ENCODE measurements at regions not wholly inside any gene's neighbourhood (a gene's known extent, or its start where the extent isn't known, plus 50 kb on each side); places are given as distances from the start of the nearest gene placed in this dataset.
"Not testable (repeated sequence)": the region's sequence is repeated elsewhere in the genome, so short reads cannot be mapped to it uniquely, and the experiment has no call there.

DNA sequence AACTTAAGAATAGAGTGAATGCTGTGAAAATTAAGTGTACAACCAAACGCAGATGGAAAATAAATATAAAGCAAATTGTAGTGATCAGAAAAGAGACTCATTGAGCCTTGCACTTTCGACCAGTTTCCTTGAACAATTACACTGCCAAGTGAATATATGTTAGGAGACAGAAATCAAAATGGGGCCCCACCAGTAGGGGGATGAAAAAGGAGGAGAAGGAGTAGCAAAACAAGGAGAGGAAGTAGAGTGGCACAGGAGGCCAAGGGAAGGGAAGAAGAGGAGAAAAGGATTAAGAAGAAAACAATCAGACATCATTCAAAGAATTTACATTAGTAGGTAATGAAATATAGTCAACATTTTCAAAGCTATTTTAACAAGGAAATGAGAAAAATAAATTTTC, 1770.6 kb downstream of the PLA2G4A start:
- POLR2A ChIA-PET, result no interaction called here
- no peak for DNase-seq
- H3K27me3 Mint-ChIP-seq, result no peaks in the 10 kb centered on the region
- no peaks in the 10 kb centered on the region for H3K27me3 ChIP-seq (ENCODE audit: insufficient read depth, low read length, poor library complexity, severe bottlenecking)
- no peaks in the 10 kb centered on the region for H3K36me3 Mint-ChIP-seq
- no peaks in the 10 kb centered on the region for H3K36me3 ChIP-seq (ENCODE audit: insufficient read depth, low read length)
- no peaks in the 10 kb centered on the region for H3K4me1 Mint-ChIP-seq
- peaks cover 0 to 36% (median 4%) of the 10 kb centered on the region in 5 donors for H3K9me3 Mint-ChIP-seq
- no peaks in the 10 kb centered on the region for H3K4me1 ChIP-seq (ENCODE audit: insufficient read depth, low read length)
- no peak overlapping the region for H3K27ac ChIP-seq (ENCODE audit: low read depth, low read length)
- no peaks in the 10 kb centered on the region for H3K9me3 ChIP-seq (ENCODE audit: low read length)
- H3K4me3 ChIP-seq (ENCODE audit: low read length), result no peak overlapping the region
- H3K27ac Mint-ChIP-seq, result no peak overlapping the region
- H3K4me3 Mint-ChIP-seq, result no peak overlapping the region
- CTCF ChIA-PET, result no interaction called here

DNA sequence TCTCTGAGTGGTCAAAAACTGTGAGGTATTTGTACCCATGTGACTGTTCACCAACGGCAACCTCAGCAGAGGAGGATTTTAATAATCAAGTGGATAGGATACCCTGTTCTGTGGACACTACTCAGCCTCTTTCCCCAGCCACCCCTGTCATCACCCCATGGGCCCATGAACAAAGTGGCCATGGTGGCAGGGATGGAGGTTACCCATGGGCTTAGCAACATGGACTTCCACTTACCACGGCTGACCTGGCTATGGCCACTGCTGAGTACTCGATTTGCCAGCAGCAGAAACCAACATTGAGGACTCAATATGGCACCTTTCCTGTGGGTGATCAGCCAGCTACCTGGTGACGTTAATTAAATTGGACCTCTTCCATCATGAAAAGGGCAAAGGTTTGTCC, 1782.7 kb downstream of the PLA2G4A start:
- DNase-seq, result no peak
- POLR2A ChIA-PET, result no interaction called here
- Mint-ChIP-seq H3K4me3 (no peak overlapping the region), H3K4me1 (no peaks in the 10 kb centered on the region), H3K9me3 (peaks cover 10 to 27% (median 22%) of the 10 kb centered on the region in 5 donors), H3K27me3 (no peaks in the 10 kb centered on the region), H3K27ac (no peak overlapping the region), H3K36me3 (no peaks in the 10 kb centered on the region)
- no peak overlapping the region for H3K27ac ChIP-seq (ENCODE audit: low read depth, low read length)
- CTCF ChIA-PET, result no interaction called here
- no peaks in the 10 kb centered on the region for H3K27me3 ChIP-seq (ENCODE audit: insufficient read depth, low read length, poor library complexity, severe bottlenecking)
- peaks cover 5% of the 10 kb centered on the region for H3K9me3 ChIP-seq (ENCODE audit: low read length)
- no peaks in the 10 kb centered on the region for H3K4me1 ChIP-seq (ENCODE audit: insufficient read depth, low read length)
- no peak overlapping the region for H3K4me3 ChIP-seq (ENCODE audit: low read length)
- no peaks in the 10 kb centered on the region for H3K36me3 ChIP-seq (ENCODE audit: insufficient read depth, low read length)

DNA sequence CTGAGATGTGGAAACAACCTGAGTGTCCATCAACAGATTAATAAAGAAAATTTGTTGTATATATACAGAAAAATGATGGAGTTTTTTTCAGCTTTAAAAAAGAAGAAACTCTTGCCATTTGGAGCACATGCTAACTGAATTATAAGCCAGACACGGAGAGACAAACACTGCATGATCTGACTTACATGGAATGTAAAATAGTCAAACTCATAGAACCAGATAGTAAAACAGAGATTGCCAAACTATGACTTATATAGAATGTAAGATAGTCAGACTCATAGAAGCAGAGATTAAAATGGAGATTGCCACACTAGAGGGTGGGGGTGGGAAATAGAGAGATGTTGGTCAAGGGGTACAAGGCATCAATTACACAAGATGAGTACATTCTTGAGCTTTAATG, 1786.6 kb downstream of the PLA2G4A start:
- CTCF ChIA-PET, result no interaction called here
- DNase-seq, result no peak
- Mint-ChIP-seq H3K9me3 (peaks cover 3 to 33% (median 22%) of the 10 kb centered on the region in 5 donors), H3K36me3 (no peaks in the 10 kb centered on the region), H3K4me1 (no peaks in the 10 kb centered on the region), H3K27me3 (no peaks in the 10 kb centered on the region), H3K4me3 (no peak overlapping the region), H3K27ac (peak overlapping the region in 1 of 8 donors; percentile 5)
- Histone ChIP-seq H3K27me3 (ENCODE audit: insufficient read depth, low read length, poor library complexity, severe bottlenecking) (no peaks in the 10 kb centered on the region), H3K4me3 (ENCODE audit: low read length) (no peak overlapping the region), H3K36me3 (ENCODE audit: insufficient read depth, low read length) (no peaks in the 10 kb centered on the region), H3K27ac (ENCODE audit: low read depth, low read length) (no peak overlapping the region), H3K4me1 (ENCODE audit: insufficient read depth, low read length) (no peaks in the 10 kb centered on the region), H3K9me3 (ENCODE audit: low read length) (no peaks in the 10 kb centered on the region)
- POLR2A ChIA-PET, result no interaction called here

DNA sequence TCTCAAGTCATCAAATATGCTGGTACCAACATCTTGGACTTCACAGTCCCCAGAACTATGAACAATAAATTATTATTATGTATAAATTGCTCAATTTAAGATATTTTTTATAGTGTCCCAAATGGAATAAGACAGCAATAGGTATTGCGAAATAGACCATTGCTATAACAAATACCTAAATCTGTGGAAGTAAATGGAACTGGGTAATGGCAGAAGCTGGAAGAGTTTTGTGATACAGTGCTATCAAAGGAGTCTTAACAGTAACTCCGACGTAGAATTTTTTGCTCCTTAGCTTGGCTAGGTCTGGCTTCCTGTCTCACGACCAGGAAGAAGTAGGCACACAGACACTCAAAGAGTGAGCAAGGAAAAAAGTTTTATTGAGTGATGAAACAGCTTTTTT, 1791.5 kb downstream of the PLA2G4A start:
- no peaks in the 10 kb centered on the region for H3K4me1 Mint-ChIP-seq

DNA sequence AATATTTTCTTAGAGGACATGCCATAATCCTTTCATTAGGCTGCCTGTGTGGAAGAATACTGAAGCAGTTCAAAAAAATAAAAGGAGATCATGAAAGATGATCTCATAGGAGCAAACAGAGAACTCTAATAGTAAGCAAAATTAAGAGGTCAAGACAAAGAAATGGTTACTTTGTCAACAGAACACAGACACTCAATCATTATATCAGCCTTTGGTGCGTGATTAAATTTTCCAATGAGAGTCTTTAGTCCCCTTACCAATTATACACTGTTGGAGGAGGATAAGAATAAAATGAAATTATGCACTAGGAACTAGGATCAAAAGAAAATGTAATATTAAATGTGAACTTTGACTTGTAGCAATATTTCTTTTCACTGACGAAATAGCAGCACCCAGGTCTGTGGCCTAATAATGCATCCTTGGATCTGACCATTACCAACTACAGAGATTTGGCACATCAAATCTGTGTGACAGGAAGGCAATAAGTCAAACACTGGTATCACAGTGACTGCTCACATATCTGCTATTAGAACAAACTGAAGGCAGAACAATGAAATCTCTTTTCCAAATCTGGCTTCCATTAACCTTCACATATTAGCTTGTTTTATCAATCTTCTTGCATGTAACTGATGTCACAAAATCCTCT, 1812.9 kb downstream of the PLA2G4A start:
- Mint-ChIP-seq H3K36me3 (no peaks in the 10 kb centered on the region), H3K9me3 (peaks cover 0 to 41% (median 7%) of the 10 kb centered on the region in 5 donors), H3K27me3 (no peaks in the 10 kb centered on the region), H3K27ac (no peak overlapping the region), H3K4me1 (no peaks in the 10 kb centered on the region), H3K4me3 (no peak overlapping the region)
- POLR2A ChIA-PET, result no interaction called here
- Histone ChIP-seq H3K36me3 (ENCODE audit: insufficient read depth, low read length) (no peaks in the 10 kb centered on the region), H3K27me3 (ENCODE audit: insufficient read depth, low read length, poor library complexity, severe bottlenecking) (no peaks in the 10 kb centered on the region), H3K27ac (ENCODE audit: low read depth, low read length) (no peak overlapping the region), H3K4me1 (ENCODE audit: insufficient read depth, low read length) (no peaks in the 10 kb centered on the region), H3K9me3 (ENCODE audit: low read length) (no peaks in the 10 kb centered on the region), H3K4me3 (ENCODE audit: low read length) (no peak overlapping the region)
- CTCF ChIA-PET, result no interaction called here
- DNase-seq, result no peak

More for the DNA sequence above, 1791.5 kb downstream of the PLA2G4A start:
- Histone ChIP-seq H3K9me3 (ENCODE audit: low read length) (no peaks in the 10 kb centered on the region), H3K4me3 (ENCODE audit: low read length) (no peak overlapping the region), H3K4me1 (ENCODE audit: insufficient read depth, low read length) (no peaks in the 10 kb centered on the region), H3K27me3 (ENCODE audit: insufficient read depth, low read length, poor library complexity, severe bottlenecking) (no peaks in the 10 kb centered on the region), H3K27ac (ENCODE audit: low read depth, low read length) (no peak overlapping the region), H3K36me3 (ENCODE audit: insufficient read depth, low read length) (no peaks in the 10 kb centered on the region)
- POLR2A ChIA-PET, result no interaction called here
- Mint-ChIP-seq H3K4me3 (no peak overlapping the region), H3K27ac (no peak overlapping the region), H3K27me3 (no peaks in the 10 kb centered on the region), H3K9me3 (peaks cover 2 to 21% (median 12%) of the 10 kb centered on the region in 5 donors), H3K36me3 (no peaks in the 10 kb centered on the region)
- no peak for DNase-seq
- CTCF ChIA-PET, result no interaction called here

DNA sequence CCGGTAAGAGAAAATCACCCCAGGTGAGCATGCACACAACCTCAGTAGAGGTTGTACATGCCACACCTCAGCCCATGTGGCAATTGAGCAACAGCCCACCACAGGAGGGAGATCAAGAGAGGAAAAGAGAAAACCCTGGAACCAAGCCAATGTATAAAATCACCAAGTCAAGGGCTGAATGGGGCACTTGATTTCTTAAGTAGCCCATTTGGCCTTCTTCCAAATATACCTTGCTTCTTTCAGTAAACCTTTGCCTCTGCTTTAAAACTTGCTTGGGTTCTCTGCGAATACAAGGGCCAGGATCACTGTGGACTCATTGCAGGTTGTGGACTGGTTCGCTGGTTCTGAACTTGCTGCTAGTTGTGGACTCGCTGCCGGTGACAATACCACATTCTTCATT, 1814.0 kb downstream of the PLA2G4A start:
- no peak overlapping the region for H3K4me3 Mint-ChIP-seq
- H3K4me1 Mint-ChIP-seq, result no peaks in the 10 kb centered on the region
- POLR2A ChIA-PET, result no interaction called here
- peaks cover 0 to 41% (median 7%) of the 10 kb centered on the region in 5 donors for H3K9me3 Mint-ChIP-seq
- Histone ChIP-seq H3K27me3 (ENCODE audit: insufficient read depth, low read length, poor library complexity, severe bottlenecking) (no peaks in the 10 kb centered on the region), H3K4me3 (ENCODE audit: low read length) (no peak overlapping the region), H3K27ac (ENCODE audit: low read depth, low read length) (no peak overlapping the region), H3K9me3 (ENCODE audit: low read length) (no peaks in the 10 kb centered on the region), H3K36me3 (ENCODE audit: insufficient read depth, low read length) (no peaks in the 10 kb centered on the region), H3K4me1 (ENCODE audit: insufficient read depth, low read length) (no peaks in the 10 kb centered on the region)
- no peak overlapping the region for H3K27ac Mint-ChIP-seq
- CTCF ChIA-PET, result no interaction called here
- H3K27me3 Mint-ChIP-seq, result no peaks in the 10 kb centered on the region
- no peak for DNase-seq
- H3K36me3 Mint-ChIP-seq, result no peaks in the 10 kb centered on the region

DNA sequence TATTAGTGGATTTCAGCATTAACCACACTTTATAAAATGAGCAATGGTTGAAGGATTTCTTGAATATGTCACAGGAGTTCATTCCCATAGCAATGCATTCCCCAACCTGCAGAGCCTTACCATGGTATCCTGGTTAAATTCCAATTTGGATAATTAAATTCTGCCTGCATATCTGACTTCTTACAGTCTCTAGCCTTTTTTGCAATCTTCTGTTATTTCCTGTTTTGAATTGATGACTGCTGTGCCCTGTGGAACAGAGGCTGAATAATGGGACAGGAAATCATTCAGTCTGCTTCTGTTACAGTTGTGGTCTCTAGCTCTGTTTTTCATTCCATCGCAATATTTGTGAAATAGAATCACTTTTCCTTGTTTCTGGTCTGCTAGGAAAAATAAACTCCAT, 1823.9 kb downstream of the PLA2G4A start:
- H3K9me3 ChIP-seq (ENCODE audit: low read length), result no peaks in the 10 kb centered on the region
- Mint-ChIP-seq H3K36me3 (no peaks in the 10 kb centered on the region), H3K4me3 (no peak overlapping the region), H3K9me3 (peaks cover 2 to 26% (median 6%) of the 10 kb centered on the region in 5 donors), H3K4me1 (no peaks in the 10 kb centered on the region), H3K27ac (no peak overlapping the region), H3K27me3 (no peaks in the 10 kb centered on the region)
- ChIA-PET POLR2A (no interaction called here), CTCF (no interaction called here)
- no peaks in the 10 kb centered on the region for H3K36me3 ChIP-seq (ENCODE audit: insufficient read depth, low read length)
- H3K4me3 ChIP-seq (ENCODE audit: low read length), result no peak overlapping the region
- DNase-seq, result no peak
- no peaks in the 10 kb centered on the region for H3K27me3 ChIP-seq (ENCODE audit: insufficient read depth, low read length, poor library complexity, severe bottlenecking)
- no peaks in the 10 kb centered on the region for H3K4me1 ChIP-seq (ENCODE audit: insufficient read depth, low read length)
- H3K27ac ChIP-seq (ENCODE audit: low read depth, low read length), result no peak overlapping the region

DNA sequence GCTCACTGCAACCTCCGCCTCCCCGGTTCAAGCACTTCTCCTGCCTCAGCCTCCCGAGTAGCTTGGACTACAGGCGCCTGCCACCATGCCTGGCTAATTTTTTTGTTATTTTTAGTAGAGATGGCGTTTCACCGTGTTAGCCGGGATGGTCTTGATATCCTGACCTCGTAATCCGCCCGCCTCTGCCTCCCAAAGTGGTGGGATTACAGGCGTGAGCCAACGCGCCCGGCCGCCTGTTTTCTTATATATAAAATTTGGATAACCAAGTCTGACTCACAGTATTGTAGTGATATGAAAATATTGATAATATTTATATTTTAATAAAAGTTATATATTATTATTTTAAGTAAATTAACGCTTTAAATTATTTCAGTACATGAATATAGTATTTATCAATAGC, 1821.7 kb downstream of the BRINP3 start:
- DNase-seq; POLR2A ChIA-PET; H3K27me3 Mint-ChIP-seq; H3K4me1 ChIP-seq (ENCODE audit: insufficient read depth, low read length); H3K27me3 ChIP-seq (ENCODE audit: insufficient read depth, low read length, poor library complexity, severe bottlenecking); H3K4me3 Mint-ChIP-seq; H3K36me3 ChIP-seq (ENCODE audit: insufficient read depth, low read length); H3K4me3 ChIP-seq (ENCODE audit: low read length); H3K27ac ChIP-seq (ENCODE audit: low read depth, low read length); H3K9me3 ChIP-seq (ENCODE audit: low read length); H3K4me1 Mint-ChIP-seq; CTCF ChIA-PET; H3K36me3 Mint-ChIP-seq; H3K27ac Mint-ChIP-seq: not testable (repeated sequence)
- peaks cover 2 to 16% (median 5%) of the 10 kb centered on the region in 5 donors for H3K9me3 Mint-ChIP-seq

DNA sequence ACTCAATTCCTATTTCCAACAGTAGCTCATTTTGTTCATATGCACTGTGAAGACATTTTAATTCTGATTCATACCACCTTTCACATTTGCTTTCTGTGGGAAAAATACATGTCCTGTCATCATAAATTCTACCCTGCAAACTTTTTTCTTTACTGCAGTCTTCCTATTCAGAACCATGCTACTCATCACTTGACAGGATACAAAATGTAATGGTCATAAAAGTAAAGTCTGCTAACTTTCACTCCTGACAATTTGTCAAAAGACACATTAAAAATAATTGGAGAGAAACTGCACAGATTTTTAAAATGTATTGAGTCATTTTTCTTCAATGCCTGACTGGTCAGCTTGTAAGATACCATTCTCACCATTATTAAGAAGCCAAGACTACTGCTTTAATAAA, 1817.1 kb downstream of the BRINP3 start:
- no peaks in the 10 kb centered on the region for H3K27me3 ChIP-seq (ENCODE audit: insufficient read depth, low read length, poor library complexity, severe bottlenecking)
- DNase-seq, result no peak
- CTCF ChIA-PET, result no interaction called here
- Mint-ChIP-seq H3K4me3 (no peak overlapping the region), H3K9me3 (peaks cover 2 to 4% (median 2%) of the 10 kb centered on the region in 5 donors), H3K27me3 (no peaks in the 10 kb centered on the region), H3K36me3 (no peaks in the 10 kb centered on the region), H3K4me1 (no peaks in the 10 kb centered on the region), H3K27ac (no peak overlapping the region)
- no peaks in the 10 kb centered on the region for H3K4me1 ChIP-seq (ENCODE audit: insufficient read depth, low read length)
- no peak overlapping the region for H3K4me3 ChIP-seq (ENCODE audit: low read length)
- POLR2A ChIA-PET, result no interaction called here
- H3K36me3 ChIP-seq (ENCODE audit: insufficient read depth, low read length), result no peaks in the 10 kb centered on the region
- H3K9me3 ChIP-seq (ENCODE audit: low read length), result no peaks in the 10 kb centered on the region
- no peak overlapping the region for H3K27ac ChIP-seq (ENCODE audit: low read depth, low read length)
